IMR-90 (cell line): ENCODE measurements at regions not wholly inside any gene's neighbourhood (a gene's known extent, or its start where the extent isn't known, plus 50 kb on each side); places are given as distances from the start of the nearest gene placed in this dataset.

Source experiments
- ATAC-seq: fragments of 200-7000 bp; cut with Tn5 transposase; 2 replicates; pipeline ENCODE4 v1.9.1; 2020; ENCODE audit warnings: low read depth, mild to moderate bottlenecking, moderate library complexity
- BruUV-seq: library from RNA; stranded (reverse); fragments of 400-500 nt; replicated peaks from 2 replicates; lab custom pipeline; 2021; lab: Mats Ljungman, UMichigan
- CTCF ChIA-PET: fragments of 300-600 bp; formaldehyde crosslinking; extraction: SDS; loops from one replicate; lab custom pipeline; 2021; ENCODE audit warnings: antibody characterized with exemption; lab: Yijun Ruan, JAX
- POLR2A ChIA-PET: fragments of 300-600 bp; sonication (Branson Sonifier 250); formaldehyde crosslinking; loops from one replicate; lab custom pipeline; 2022; ENCODE audit warnings: antibody characterized with exemption; ENCODE audit not compliant: unreplicated experiment; lab: Charles Lee
- DNase-seq: peaks from one replicate; pipeline ENCODE4 v3.0.0; 2013
- H2AFZ ChIP-seq: replicated peaks from 2 replicates; pipeline ENCODE3; 2013; ENCODE audit warnings: low read length, mild to moderate bottlenecking; ENCODE audit not compliant: poor library complexity
- H2AK5ac ChIP-seq: 2 replicates; pipeline ENCODE4 v1.6.1; 2013; ENCODE audit warnings: low read depth, low read length, inconsistent platforms
- H2AK9ac ChIP-seq: replicated peaks from 2 replicates; pipeline ENCODE3; 2013; ENCODE audit warnings: mild to moderate bottlenecking, low read depth, low read length, moderate library complexity; ENCODE audit not compliant: poor library complexity
- H2BK120ac ChIP-seq: 2 replicates; pipeline ENCODE4 v1.6.1; 2013; ENCODE audit warnings: low read depth, low read length, inconsistent platforms
- H2BK15ac ChIP-seq: 3 replicates; pipeline ENCODE4 v1.6.1; 2013; ENCODE audit warnings: low read depth, low read length, inconsistent platforms
- H2BK20ac ChIP-seq: 2 replicates; pipeline ENCODE4 v1.6.1; 2013; ENCODE audit warnings: low read depth, mild to moderate bottlenecking, inconsistent platforms, low read length, moderate library complexity
- H2BK5ac ChIP-seq: 2 replicates; pipeline ENCODE4 v1.6.1; 2013; ENCODE audit warnings: mild to moderate bottlenecking, low read depth, low read length, inconsistent platforms; ENCODE audit not compliant: poor library complexity, severe bottlenecking
- H3K14ac ChIP-seq: replicated peaks from 2 replicates; pipeline ENCODE4 v1.6.1; 2013; ENCODE audit warnings: low read depth, low read length, inconsistent platforms
- H3K18ac ChIP-seq: 2 replicates; pipeline ENCODE4 v1.6.1; 2013; ENCODE audit warnings: low read depth, low read length, control low read depth
- H3K23ac ChIP-seq: 2 replicates; pipeline ENCODE4 v1.6.1; 2013; ENCODE audit warnings: low read depth, low read length, inconsistent platforms
- H3K27ac ChIP-seq: 2 replicates; pipeline ENCODE4 v1.5.1; 2013; ENCODE audit warnings: mild to moderate bottlenecking, control low read depth, low read length; ENCODE audit not compliant: insufficient read depth
- H3K27me3 ChIP-seq: 2 replicates; pipeline ENCODE4 v1.6.1; 2013; ENCODE audit warnings: low read length; ENCODE audit not compliant: control insufficient read depth, insufficient read depth
- H3K36me3 ChIP-seq: 2 replicates; pipeline ENCODE4 v1.6.1; 2013; ENCODE audit warnings: low read length, mixed read lengths; ENCODE audit not compliant: control insufficient read depth, insufficient read depth
- H3K4ac ChIP-seq: 2 replicates; pipeline ENCODE4 v1.6.1; 2013; ENCODE audit warnings: low read depth, low read length, inconsistent platforms
- H3K4me1 ChIP-seq: 2 replicates; pipeline ENCODE4 v1.6.1; 2013; ENCODE audit warnings: low read length, mixed read lengths; ENCODE audit not compliant: control insufficient read depth, insufficient read depth
- H3K4me2 ChIP-seq: 2 replicates; pipeline ENCODE4 v1.6.1; 2013; ENCODE audit warnings: low read depth, mild to moderate bottlenecking, control low read depth, low read length, moderate library complexity
- H3K4me3 ChIP-seq: 2 replicates; pipeline ENCODE4 v1.5.1; 2013; ENCODE audit warnings: low read depth, mild to moderate bottlenecking, control low read depth, low read length, moderate library complexity; ENCODE audit not compliant: insufficient read depth
- H3K56ac ChIP-seq: 2 replicates; pipeline ENCODE4 v1.6.1; 2013; ENCODE audit warnings: low read length, inconsistent platforms; ENCODE audit not compliant: insufficient read depth; ENCODE audit errors: extremely low read depth
- H3K79me1 ChIP-seq, 2 experiments: 2 replicates each; pipeline ENCODE4 v1.6.1; 2013; ENCODE audit warnings: low read length in 2 of 2, inconsistent platforms in 1 of 2, low read depth in 1 of 2
- H3K9ac ChIP-seq: 2 replicates; pipeline ENCODE4 v1.6.1; 2013; ENCODE audit warnings: low read depth, low read length, control low read depth
- H3K9me1 ChIP-seq: 2 replicates; pipeline ENCODE4 v1.6.1; 2013; ENCODE audit warnings: low read length, inconsistent platforms; ENCODE audit not compliant: insufficient read depth
- H3K9me3 ChIP-seq: 2 replicates; pipeline ENCODE4 v1.6.1; 2013; ENCODE audit warnings: low read length; ENCODE audit not compliant: control insufficient read depth, insufficient read depth
- H4K20me1 ChIP-seq: 2 replicates; pipeline ENCODE4 v1.6.1; 2013; ENCODE audit warnings: low read length, inconsistent platforms; ENCODE audit not compliant: insufficient read depth
- H4K5ac ChIP-seq: 2 replicates; pipeline ENCODE4 v1.6.1; 2013; ENCODE audit warnings: mild to moderate bottlenecking, low read depth, low read length, control low read depth
- H4K8ac ChIP-seq, 2 experiments: 2 replicates each; pipeline ENCODE4 v1.6.1; 2013; ENCODE audit warnings: low read depth in 2 of 2, low read length in 2 of 2, control low read depth in 1 of 2, inconsistent platforms in 1 of 2
- H4K91ac ChIP-seq: 2 replicates; pipeline ENCODE4 v1.6.1; 2013; ENCODE audit warnings: low read depth, low read length, inconsistent platforms; ENCODE audit not compliant: insufficient read depth
- BHLHE40 ChIP-seq: fragments of 150-350 bp; IDR thresholded peaks from 2 replicates; pipeline ENCODE4 v1.6.1; 2016; ENCODE audit warnings: mild to moderate bottlenecking, low read depth, low read length
- CEBPB ChIP-seq: IDR thresholded peaks from 2 replicates; pipeline ENCODE4 v1.6.1; 2012; ENCODE audit warnings: low read depth, low read length, improper control_type of control experiment
- CHD1 ChIP-seq: IDR thresholded peaks from 2 replicates; pipeline ENCODE4 v1.6.1; 2012; ENCODE audit warnings: low read depth, low read length, improper control_type of control experiment
- CTCF ChIP-seq: conservative IDR thresholded peaks from 2 replicates; pipeline ENCODE4 v1.5.1; 2012; ENCODE audit warnings: mild to moderate bottlenecking, low read depth, low read length, improper control_type of control experiment
- FOS ChIP-seq: fragments of 150-350 bp; IDR thresholded peaks from 2 replicates; pipeline ENCODE4 v1.6.1; 2016; ENCODE audit warnings: low read depth, low read length
- MAFK ChIP-seq: IDR thresholded peaks from 2 replicates; pipeline ENCODE4 v1.6.1; 2012; ENCODE audit warnings: low read depth, low read length, improper control_type of control experiment
- MAZ ChIP-seq: IDR thresholded peaks from 2 replicates; pipeline ENCODE4 v1.6.1; 2012; ENCODE audit warnings: low read depth, mild to moderate bottlenecking, low read length, improper control_type of control experiment, moderate library complexity, borderline replicate concordance
- MXI1 ChIP-seq: IDR thresholded peaks from 2 replicates; pipeline ENCODE4 v1.6.1; 2012; ENCODE audit warnings: low read depth, mild to moderate bottlenecking, low read length, moderate library complexity, borderline replicate concordance
- NFE2L2 ChIP-seq: fragments of 150-350 bp; IDR thresholded peaks from 2 replicates; pipeline ENCODE4 v1.6.1; 2016; ENCODE audit warnings: low read depth, mild to moderate bottlenecking, low read length
- POLR2A ChIP-seq: IDR thresholded peaks from 2 replicates; pipeline ENCODE4 v1.6.1; 2012; ENCODE audit warnings: mild to moderate bottlenecking, low read depth, low read length
- RAD21 ChIP-seq: IDR thresholded peaks from 2 replicates; pipeline ENCODE4 v1.6.1; 2012; ENCODE audit warnings: low read length, improper control_type of control experiment
- RCOR1 ChIP-seq: IDR thresholded peaks from 2 replicates; pipeline ENCODE4 v1.6.1; 2012; ENCODE audit warnings: mild to moderate bottlenecking, low read length, improper control_type of control experiment; ENCODE audit not compliant: insufficient replicate concordance
- RFX5 ChIP-seq: IDR thresholded peaks from 2 replicates; pipeline ENCODE4 v1.8.0; 2012; ENCODE audit warnings: low read depth, mild to moderate bottlenecking, low read length, moderate library complexity
- SMC3 ChIP-seq: fragments of 150-350 bp; IDR thresholded peaks from 2 replicates; pipeline ENCODE4 v1.6.1; 2016; ENCODE audit warnings: low read depth, mild to moderate bottlenecking, antibody characterized with exemption, low read length, moderate library complexity
- WGBS, 2 experiments: methylation state at CpG; one replicate each; pipeline versions ENCODE4 v1.1.5 to v1.1.7; 2013; ENCODE audit warnings: missing lambda C conversion rate in 2 of 2; ENCODE audit not compliant: insufficient read length in 1 of 2; ENCODE audit errors: extremely low coverage in 2 of 2; 5-methylcytosine and 5-hydroxymethylcytosine counted together
- dilution Hi-C: fragments of 300-500 bp; cut with HindIII; formaldehyde crosslinking; loops from one replicate; pipeline ENCODE4 v1.14.3; 2018; ENCODE audit warnings: low sequenced_read_pairs; ENCODE audit not compliant: unreplicated experiment
- in situ Hi-C: fragments of 300-500 bp; cut with MboI; formaldehyde crosslinking; loops from 3 replicates; pipeline ENCODE4 v1.14.3; 2019; ENCODE audit warnings: low sequenced_read_pairs, inconsistent platforms, mixed read lengths
- intact Hi-C: fragments of 100-400 bp; cut with micrococcal nuclease; formaldehyde crosslinking; loops from 2 replicates; pipeline ENCODE4 v1.10.0; 2022
- TF ChIP-seq, protein P1 (sequence below): fragments of 150-350 bp; IDR thresholded peaks from 2 replicates; pipeline ENCODE4 v1.6.1; 2016; ENCODE audit warnings: low read depth, mild to moderate bottlenecking, low read length, moderate library complexity, borderline replicate concordance
- TF ChIP-seq, protein P2 (sequence below): fragments of 150-350 bp; IDR thresholded peaks from 2 replicates; pipeline ENCODE4 v1.6.1; 2017; ENCODE audit warnings: mild to moderate bottlenecking, antibody characterized with exemption, low read length, low read depth

GRCh38 chr12:100692502-100692901 lies 102.1 kb upstream of the ANO4 start:
- H3K23ac ChIP-seq = no peak overlapping the region
- H3K4me1 ChIP-seq = no peaks in the 10 kb centered on the region
- H4K8ac ChIP-seq = no peak overlapping the region
- H4K91ac ChIP-seq = no peak overlapping the region
- no peak overlapping the region for H3K9ac ChIP-seq
- in situ Hi-C loops = no loop called here
- BruUV-seq = no TSS peak
- no peaks in the 10 kb centered on the region for H3K9me3 ChIP-seq
- H3K36me3 ChIP-seq = no peaks in the 10 kb centered on the region
- H3K79me1 ChIP-seq = no peaks in the 10 kb centered on the region
- H3K56ac ChIP-seq = no peak overlapping the region
- H3K9me1 ChIP-seq = no peaks in the 10 kb centered on the region
- H4K20me1 ChIP-seq = no peaks in the 10 kb centered on the region
- no peak overlapping the region for H3K4ac ChIP-seq
- dilution Hi-C loops = no loop called here
- no peak overlapping the region for H2AFZ ChIP-seq
- no peak for TF ChIP-seq CTCF
- TF ChIP-seq, protein P1, sequence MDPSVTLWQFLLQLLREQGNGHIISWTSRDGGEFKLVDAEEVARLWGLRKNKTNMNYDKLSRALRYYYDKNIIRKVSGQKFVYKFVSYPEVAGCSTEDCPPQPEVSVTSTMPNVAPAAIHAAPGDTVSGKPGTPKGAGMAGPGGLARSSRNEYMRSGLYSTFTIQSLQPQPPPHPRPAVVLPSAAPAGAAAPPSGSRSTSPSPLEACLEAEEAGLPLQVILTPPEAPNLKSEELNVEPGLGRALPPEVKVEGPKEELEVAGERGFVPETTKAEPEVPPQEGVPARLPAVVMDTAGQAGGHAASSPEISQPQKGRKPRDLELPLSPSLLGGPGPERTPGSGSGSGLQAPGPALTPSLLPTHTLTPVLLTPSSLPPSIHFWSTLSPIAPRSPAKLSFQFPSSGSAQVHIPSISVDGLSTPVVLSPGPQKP = no peak
- TF ChIP-seq POLR2A = no peak
- no peak for TF ChIP-seq SMC3
- TF ChIP-seq MAZ = no peak
- TF ChIP-seq NFE2L2 = no peak
- no peak for TF ChIP-seq FOS
- TF ChIP-seq, protein P2, sequence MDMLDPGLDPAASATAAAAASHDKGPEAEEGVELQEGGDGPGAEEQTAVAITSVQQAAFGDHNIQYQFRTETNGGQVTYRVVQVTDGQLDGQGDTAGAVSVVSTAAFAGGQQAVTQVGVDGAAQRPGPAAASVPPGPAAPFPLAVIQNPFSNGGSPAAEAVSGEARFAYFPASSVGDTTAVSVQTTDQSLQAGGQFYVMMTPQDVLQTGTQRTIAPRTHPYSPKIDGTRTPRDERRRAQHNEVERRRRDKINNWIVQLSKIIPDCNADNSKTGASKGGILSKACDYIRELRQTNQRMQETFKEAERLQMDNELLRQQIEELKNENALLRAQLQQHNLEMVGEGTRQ = no peak
- TF ChIP-seq RAD21 = no peak
- TF ChIP-seq MXI1 = no peak
- TF ChIP-seq MAFK = no peak
- TF ChIP-seq RCOR1 = no peak
- no peak for TF ChIP-seq CEBPB
- no peak for TF ChIP-seq RFX5
- TF ChIP-seq CHD1 = no peak
- no peak for TF ChIP-seq BHLHE40
- H3K14ac ChIP-seq = no peak overlapping the region
- H3K27ac ChIP-seq = no peak overlapping the region
- intact Hi-C loops = no loop called here
- H2BK5ac ChIP-seq = no peak overlapping the region
- no peak overlapping the region for H2BK15ac ChIP-seq
- no peaks in the 10 kb centered on the region; the same call in 1 of the 2 replicates for H3K27me3 ChIP-seq
- H3K4me2 ChIP-seq = no peak overlapping the region
- no peak overlapping the region for H2AK9ac ChIP-seq
- ATAC-seq (no peak), DNase-seq (no peak)
- H3K4me3 ChIP-seq = no peak overlapping the region
- no peak overlapping the region for H2AK5ac ChIP-seq
- ChIA-PET POLR2A (no interaction called here), CTCF (no interaction called here)
- no peak overlapping the region for H2BK20ac ChIP-seq
- H4K5ac ChIP-seq = no peak overlapping the region
- no peak overlapping the region for H2BK120ac ChIP-seq
- no peak overlapping the region for H3K18ac ChIP-seq
- WGBS, 2 experiments = no CpG with 5 or more reads among the region's 1 CpG
